Activated CD8-positive, alpha-beta memory T cell treated with anti-CD3 and anti-CD28 coated beads, Interleukin-2, amount 50 U/mL, for 4 hours (primary cell): ENCODE measurements at regions not wholly inside any gene's neighbourhood (a gene's known extent, or its start where the extent isn't known, plus 50 kb on each side); places are given as distances from the start of the nearest gene placed in this dataset.

Experiments
- DNase-seq: peaks from one replicate; pipeline ENCODE4 v3.0.0-alpha.2; 2020

GRCh38 chr13:85445534-85445933, 353.7 kb downstream of the SLITRK6 start:
- no peak for DNase-seq

GRCh38 chr13:85441975-85442374, 357.2 kb downstream of the SLITRK6 start:
- no peak for DNase-seq

GRCh38 chr13:85441364-85441763, 357.9 kb downstream of the SLITRK6 start:
- no peak for DNase-seq

GRCh38 chr13:85436029-85436428, 363.2 kb downstream of the SLITRK6 start:
- DNase-seq: no peak

GRCh38 chr13:85434927-85435326, 364.3 kb downstream of the SLITRK6 start:
- no peak for DNase-seq

- DNase-seq: no peak
Measured at GRCh38 chr13:85432881-85433280, 366.3 kb downstream of the SLITRK6 start.

GRCh38 chr13:85431720-85432119, 367.5 kb downstream of the SLITRK6 start:
- DNase-seq: no peak

GRCh38 chr13:85430216-85430794, 368.9 kb downstream of the SLITRK6 start:
- no peak for DNase-seq

- no peak for DNase-seq
Measured at GRCh38 chr13:85427416-85427815, 371.8 kb downstream of the SLITRK6 start.

- DNase-seq: no peak
Measured at GRCh38 chr13:85420136-85420535, 379.1 kb downstream of the SLITRK6 start.

GRCh38 chr13:85419611-85420010, 379.6 kb downstream of the SLITRK6 start:
- DNase-seq: no peak

- DNase-seq: no peak
Measured at GRCh38 chr13:85417807-85418206, 381.4 kb downstream of the SLITRK6 start.

GRCh38 chr13:85413664-85414063, 385.6 kb downstream of the SLITRK6 start:
- DNase-seq: no peak

GRCh38 chr13:85412448-85412847, 386.8 kb downstream of the SLITRK6 start:
- no peak for DNase-seq

- DNase-seq: no peak
Measured at GRCh38 chr13:85411591-85411990, 387.6 kb downstream of the SLITRK6 start.

- no peak for DNase-seq
Measured at GRCh38 chr13:85408415-85408814, 390.8 kb downstream of the SLITRK6 start.

- no peak for DNase-seq
Measured at GRCh38 chr13:85406269-85406975, 392.8 kb downstream of the SLITRK6 start.

GRCh38 chr13:85405316-85405897, 393.8 kb downstream of the SLITRK6 start:
- DNase-seq: no peak

- DNase-seq: no peak
Measured at GRCh38 chr13:85386424-85386823, 412.8 kb downstream of the SLITRK6 start.

GRCh38 chr13:85383291-85383690, 415.9 kb downstream of the SLITRK6 start:
- DNase-seq: no peak

GRCh38 chr13:85381082-85381481, 418.1 kb downstream of the SLITRK6 start:
- DNase-seq: no peak

- no peak for DNase-seq
Measured at GRCh38 chr13:85379991-85380390, 419.2 kb downstream of the SLITRK6 start.

- DNase-seq: no peak
Measured at GRCh38 chr13:85379433-85379832, 419.8 kb downstream of the SLITRK6 start.

GRCh38 chr13:85377783-85378182, 421.4 kb downstream of the SLITRK6 start:
- DNase-seq: no peak

GRCh38 chr13:85373322-85373721, 425.9 kb downstream of the SLITRK6 start:
- DNase-seq: no peak
